ENCODE measurements at regions not wholly inside any gene's neighbourhood (a gene's known extent, or its start where the extent isn't known, plus 50 kb on each side); places are given as distances from the start of the nearest gene placed in this dataset.

- no peaks in the 10 kb centered on the region for H3K9me3 ChIP-seq
- H3K27ac ChIP-seq (ENCODE audit: low read depth in 2 of 2, low read length in 1 of 2) = no peak overlapping the region
- H3F3A ChIP-seq (replicated peaks; ENCODE audit: insufficient read depth) = no peaks in the 10 kb centered on the region
- H3K9me2 ChIP-seq = no peaks in the 10 kb centered on the region
- no peaks in the 10 kb centered on the region for H3K36me3 ChIP-seq (replicated peaks in 1 of 2; ENCODE audit: control insufficient read depth in 1 of 2, insufficient read depth in 2 of 2, low read length in 1 of 2)
- DNase-seq = no peak
- no peak overlapping the region for H3K4me2 ChIP-seq
- H3K4me3 ChIP-seq (ENCODE audit: low read depth in 2 of 2, low read length in 1 of 2) = no peak overlapping the region
- no peak overlapping the region for H3K9ac ChIP-seq
- H3K27me3 ChIP-seq (ENCODE audit: insufficient read depth) = no peaks in the 10 kb centered on the region
- no peak for TF ChIP-seq IRF3 (IDR thresholded peaks at IDR 0.05; ENCODE audit: low read depth, low read length)
- TF ChIP-seq EZH2phosphoT487 (IDR thresholded peaks at IDR 0.05; ENCODE audit: borderline replicate concordance, low read depth) = no peak
- TF ChIP-seq RAD21 (IDR thresholded peaks at IDR 0.05; ENCODE audit: low read length) = no peak
- no peak for TF ChIP-seq TAF1 (IDR thresholded peaks at IDR 0.05; ENCODE audit: borderline replicate concordance, low read depth, low read length)
- TF ChIP-seq RFX5 (IDR thresholded peaks at IDR 0.05; ENCODE audit: low read length) = no peak
- TF ChIP-seq FOSL2 (IDR thresholded peaks at IDR 0.05; ENCODE audit: borderline replicate concordance, low read depth) = no peak
- no peak for TF ChIP-seq ELF1 (IDR thresholded peaks at IDR 0.05)
- no peak for TF ChIP-seq PBX3 (IDR thresholded peaks at IDR 0.05)
- no peak for TF ChIP-seq USF2 (IDR thresholded peaks at IDR 0.05; ENCODE audit: borderline replicate concordance, low read depth, low read length)
- TF ChIP-seq GABPA (IDR thresholded peaks at IDR 0.05; ENCODE audit: low read depth) = no peak
- TF ChIP-seq CHD2 (IDR thresholded peaks at IDR 0.05; ENCODE audit: low read length, partially characterized antibody) = no peak
- no peak for TF ChIP-seq TCF12 (IDR thresholded peaks at IDR 0.05)
- no peak overlapping the region for H2AFZ ChIP-seq (ENCODE audit: low read depth)
- H3K4me1 ChIP-seq (ENCODE audit: control insufficient read depth in 1 of 2, insufficient read depth in 2 of 2, low read depth in 1 of 2, low read length in 1 of 2) = no peaks in the 10 kb centered on the region
- H3K79me2 ChIP-seq (ENCODE audit: insufficient read depth) = no peaks in the 10 kb centered on the region
- ChIA-PET POLR2A (no interaction called here), CTCF (interaction anchor here (1.1 kb wide), 1 partner anchor 9 kb away, joined by 4 read pairs; no protein-coding TSS in a partner anchor)
- no peaks in the 10 kb centered on the region for H4K20me1 ChIP-seq (ENCODE audit: insufficient read depth)
- 35% methylated on average over 2 of the region's 2 CpGs for WGBS (ENCODE audit: low lambda C conversion rate)
These were observed 373.9 kb upstream of the ID4 start for GRCh38 chr6:19463250-19463649.

DNA sequence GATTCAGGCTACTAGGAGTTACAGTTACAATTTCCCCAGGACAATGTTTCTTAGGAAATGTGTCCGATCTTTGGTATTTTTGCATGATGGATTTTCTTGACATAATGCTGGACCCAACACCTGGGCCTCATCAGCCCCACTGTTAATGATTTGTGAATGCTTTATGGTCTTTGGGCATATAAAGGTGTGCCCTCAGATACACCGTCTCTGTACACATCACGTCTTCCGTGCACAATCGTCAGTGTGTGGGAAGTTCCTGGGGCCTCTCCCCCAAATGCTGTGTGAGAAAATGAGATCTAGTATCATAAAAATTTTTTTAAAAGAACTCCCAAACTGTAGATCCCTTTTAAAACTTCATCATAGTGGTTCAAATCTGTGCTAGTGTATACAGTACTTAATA, 373.2 kb upstream of the ID4 start:
- Histone ChIP-seq H3K79me2 (ENCODE audit: insufficient read depth) (no peaks in the 10 kb centered on the region), H3K4me2 (no peak overlapping the region), H3K27me3 (ENCODE audit: insufficient read depth) (no peaks in the 10 kb centered on the region), H3K4me1 (ENCODE audit: control insufficient read depth in 1 of 2, insufficient read depth in 2 of 2, low read depth in 1 of 2, low read length in 1 of 2) (no peaks in the 10 kb centered on the region), H4K20me1 (ENCODE audit: insufficient read depth) (no peaks in the 10 kb centered on the region), H3K27ac (ENCODE audit: low read depth in 2 of 2, low read length in 1 of 2) (no peak overlapping the region), H3K4me3 (ENCODE audit: low read depth in 2 of 2, low read length in 1 of 2) (no peak overlapping the region), H2AFZ (ENCODE audit: low read depth) (no peak overlapping the region), H3F3A (replicated peaks; ENCODE audit: insufficient read depth) (no peaks in the 10 kb centered on the region), H3K9me3 (no peaks in the 10 kb centered on the region), H3K9me2 (no peaks in the 10 kb centered on the region), H3K36me3 (replicated peaks in 1 of 2; ENCODE audit: control insufficient read depth in 1 of 2, insufficient read depth in 2 of 2, low read length in 1 of 2) (no peaks in the 10 kb centered on the region), H3K9ac (no peak overlapping the region)
- POLR2A ChIA-PET = no interaction called here
- CTCF ChIA-PET = interaction anchor here (1.1 kb wide), 1 partner anchor 9 kb away, joined by 4 read pairs; no protein-coding TSS in a partner anchor
- WGBS (ENCODE audit: low lambda C conversion rate) = 45% methylated on average over 5 of the region's 5 CpGs
- TF ChIP-seq RAD21 (IDR thresholded peaks at IDR 0.05; ENCODE audit: low read length) (no peak), NFIC (IDR thresholded peaks at IDR 0.05; ENCODE audit: borderline replicate concordance) (no peak), FOSL2 (IDR thresholded peaks at IDR 0.05; ENCODE audit: borderline replicate concordance, low read depth) (no peak), MXI1 (IDR thresholded peaks at IDR 0.05; ENCODE audit: low read depth, low read length) (no peak), YY1 (IDR thresholded peaks at IDR 0.05; ENCODE audit: low read depth) (no peak)
- no peak for DNase-seq
